ENCODE measurements at regions not wholly inside any gene's neighbourhood (a gene's known extent, or its start where the extent isn't known, plus 50 kb on each side); places are given as distances from the start of the nearest gene placed in this dataset.

DNA sequence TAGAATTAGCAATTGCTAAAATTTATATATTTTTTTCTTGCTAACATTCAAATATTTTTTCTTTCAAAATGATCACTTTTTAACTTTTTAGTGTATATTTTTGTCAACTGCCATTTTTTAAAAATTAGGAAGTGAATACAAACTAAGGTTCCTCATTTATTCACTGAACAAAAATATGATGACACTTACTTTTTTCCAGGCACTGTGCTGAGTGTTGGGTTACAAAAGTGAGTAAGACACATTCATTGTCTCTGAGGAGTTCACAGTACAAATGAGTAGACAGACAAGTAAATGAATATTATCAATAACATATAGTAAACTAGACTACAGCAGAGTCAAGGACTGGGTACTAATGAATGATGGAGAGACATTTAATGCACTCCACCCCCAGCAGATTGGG, 543.5 kb downstream of the PDHA2 start:
- TF ChIP-seq, protein P1, sequence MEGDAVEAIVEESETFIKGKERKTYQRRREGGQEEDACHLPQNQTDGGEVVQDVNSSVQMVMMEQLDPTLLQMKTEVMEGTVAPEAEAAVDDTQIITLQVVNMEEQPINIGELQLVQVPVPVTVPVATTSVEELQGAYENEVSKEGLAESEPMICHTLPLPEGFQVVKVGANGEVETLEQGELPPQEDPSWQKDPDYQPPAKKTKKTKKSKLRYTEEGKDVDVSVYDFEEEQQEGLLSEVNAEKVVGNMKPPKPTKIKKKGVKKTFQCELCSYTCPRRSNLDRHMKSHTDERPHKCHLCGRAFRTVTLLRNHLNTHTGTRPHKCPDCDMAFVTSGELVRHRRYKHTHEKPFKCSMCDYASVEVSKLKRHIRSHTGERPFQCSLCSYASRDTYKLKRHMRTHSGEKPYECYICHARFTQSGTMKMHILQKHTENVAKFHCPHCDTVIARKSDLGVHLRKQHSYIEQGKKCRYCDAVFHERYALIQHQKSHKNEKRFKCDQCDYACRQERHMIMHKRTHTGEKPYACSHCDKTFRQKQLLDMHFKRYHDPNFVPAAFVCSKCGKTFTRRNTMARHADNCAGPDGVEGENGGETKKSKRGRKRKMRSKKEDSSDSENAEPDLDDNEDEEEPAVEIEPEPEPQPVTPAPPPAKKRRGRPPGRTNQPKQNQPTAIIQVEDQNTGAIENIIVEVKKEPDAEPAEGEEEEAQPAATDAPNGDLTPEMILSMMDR (IDR thresholded peaks at IDR 0.05) = no peak
- TF ChIP-seq EZH2 (IDR thresholded peaks at IDR 0.05; ENCODE audit: borderline replicate concordance, insufficient read depth, low read depth, low read length, poor library complexity, severe bottlenecking) = no peak
